ENCODE measurements at regions not wholly inside any gene's neighbourhood (a gene's known extent, or its start where the extent isn't known, plus 50 kb on each side); places are given as distances from the start of the nearest gene placed in this dataset.

GRCh38 chr6:69555088-69555638 lies 241.6 kb downstream of the LMBRD1 start:
- TF ChIP-seq EP300 (IDR thresholded peaks at IDR 0.05; ENCODE audit: borderline replicate concordance in 1 of 2, low read depth in 1 of 2, low read length in 1 of 2) (no peak), ELF1 (IDR thresholded peaks at IDR 0.05) (no peak), CTCF (IDR thresholded peaks at IDR 0.05) (no peak), RFX5 (IDR thresholded peaks at IDR 0.05; ENCODE audit: low read length) (no peak), POLR2AphosphoS5 (IDR thresholded peaks at IDR 0.05; ENCODE audit: low read depth, low read length) (no peak), NRF1 (IDR thresholded peaks at IDR 0.05; ENCODE audit: low read depth, low read length) (no peak), USF1 (IDR thresholded peaks at IDR 0.05; ENCODE audit: borderline replicate concordance, low read depth) (no peak), RAD21 (IDR thresholded peaks at IDR 0.05; ENCODE audit: low read length) (no peak), ZBTB33 (IDR thresholded peaks at IDR 0.05; ENCODE audit: borderline replicate concordance, low read depth) (no peak), JUND (IDR thresholded peaks at IDR 0.05) (no peak), USF2 (IDR thresholded peaks at IDR 0.05; ENCODE audit: borderline replicate concordance, low read depth, low read length) (no peak), EZH2phosphoT487 (IDR thresholded peaks at IDR 0.05; ENCODE audit: borderline replicate concordance, low read depth) (no peak)
